NCI-H1417 treated with DMSO at 0.1 percent for 48 hours (cell line): ENCODE measurements at regions not wholly inside any gene's neighbourhood (a gene's known extent, or its start where the extent isn't known, plus 50 kb on each side); places are given as distances from the start of the nearest gene placed in this dataset.
A peak's percentile ranks its signal among the peaks of the same experiment; 100 is the strongest.
"Not testable (repeated sequence)": the region's sequence is repeated elsewhere in the genome, so short reads cannot be mapped to it uniquely, and the experiment has no call there.

Experiments
- DNase-seq: peaks from one replicate; lab custom pipeline; 2025; lab: John Stamatoyannopoulos, UW

GRCh38 chr11:29483831-29484230 is 533.0 kb downstream of the KCNA4 start:
- DNase-seq, result no peak

- DNase-seq, result no peak
Observed at GRCh38 chr11:29482510-29482909, 534.3 kb downstream of the KCNA4 start.

- no peak for DNase-seq
Observed at GRCh38 chr11:29481738-29482137, 535.1 kb downstream of the KCNA4 start.

DNA sequence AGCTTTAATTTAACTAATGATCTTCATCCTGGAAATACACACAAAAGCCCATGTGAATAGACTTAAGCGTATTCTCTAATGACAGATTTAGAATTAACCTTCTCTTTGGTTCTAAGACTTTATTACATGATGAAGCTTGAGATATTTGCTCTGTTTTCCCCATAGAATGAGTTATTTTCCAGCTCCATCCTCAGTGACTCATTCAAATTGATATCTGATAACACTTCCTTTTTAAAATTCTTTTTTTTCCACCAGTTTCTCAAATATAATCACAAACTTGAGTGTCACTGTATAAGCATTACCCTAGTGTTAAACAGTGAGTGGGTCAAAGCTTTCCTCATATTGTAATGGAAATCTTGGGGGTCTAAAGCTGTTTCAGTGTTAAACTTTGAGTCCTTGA is 535.8 kb downstream of the KCNA4 start:
- no peak for DNase-seq

GRCh38 chr11:29458252-29458651 is 558.6 kb downstream of the KCNA4 start:
- DNase-seq, result no peak

- no peak for DNase-seq
Observed at GRCh38 chr11:29452146-29452545, 564.7 kb downstream of the KCNA4 start.

DNA sequence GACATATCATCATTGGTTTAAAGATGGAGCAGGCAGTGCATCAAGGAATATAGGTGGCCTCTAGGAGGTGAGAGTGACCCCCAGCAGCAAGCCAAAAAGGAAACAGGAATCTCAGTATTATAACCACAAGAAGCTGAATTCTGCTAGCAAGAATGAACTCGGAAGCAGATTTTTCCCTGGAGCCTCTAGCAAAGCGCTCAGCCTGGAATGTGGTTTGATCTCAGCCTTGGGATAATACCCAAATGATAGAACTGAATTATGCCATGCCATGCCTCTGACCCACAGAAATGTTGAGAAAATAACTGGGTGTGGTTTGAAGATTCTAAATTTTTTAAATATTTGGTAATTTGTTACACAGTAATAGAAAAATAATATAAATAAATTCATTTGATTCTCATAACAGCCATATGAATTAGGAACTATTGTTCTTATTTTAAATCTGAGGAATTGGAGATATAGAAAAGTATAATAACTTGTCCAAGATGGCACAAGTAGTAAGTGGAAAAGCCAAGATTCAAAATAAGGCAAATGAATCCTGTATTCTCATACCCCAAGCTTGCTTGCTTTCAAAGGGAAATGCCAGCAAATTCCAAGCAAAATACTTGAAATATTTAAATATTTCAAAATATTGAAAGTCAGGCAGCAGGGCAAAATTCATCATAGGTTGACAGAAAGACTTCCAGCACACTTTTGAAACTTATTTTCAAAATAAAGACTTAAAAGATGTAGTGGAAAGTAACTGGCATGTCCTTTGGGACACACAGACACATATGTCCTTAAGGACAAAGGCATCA is 567.4 kb downstream of the KCNA4 start:
- DNase-seq, result no peak

DNA sequence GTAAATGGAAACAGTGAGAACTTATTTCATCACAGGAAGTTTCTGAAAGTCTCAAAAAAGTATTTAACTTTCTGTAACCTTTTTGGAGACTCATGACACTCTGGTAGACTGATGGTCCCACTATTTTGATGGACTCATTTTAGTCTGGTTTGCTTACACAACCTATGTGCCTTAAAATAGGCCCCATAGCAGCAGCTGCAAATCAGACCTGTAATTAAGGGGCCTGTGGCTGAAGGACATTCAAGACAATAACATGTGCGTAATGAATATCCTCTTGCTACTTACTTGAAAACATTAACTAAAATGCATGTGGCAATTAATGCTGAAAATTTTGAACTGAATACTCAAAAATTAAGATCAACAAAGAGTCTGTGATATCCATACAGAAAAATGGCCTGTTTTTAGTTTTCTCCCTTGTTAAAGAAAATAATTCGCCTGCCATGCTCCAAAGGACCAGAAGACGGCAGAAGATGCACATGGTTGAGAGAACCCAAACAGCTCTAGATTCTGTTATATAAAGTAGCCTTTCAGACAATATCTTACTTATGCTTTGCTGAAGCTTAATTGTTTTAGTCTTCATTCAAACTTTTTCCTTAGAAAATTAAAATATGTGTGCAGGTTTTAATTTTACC is 568.5 kb downstream of the KCNA4 start:
- peak; percentile 37 for DNase-seq

DNA sequence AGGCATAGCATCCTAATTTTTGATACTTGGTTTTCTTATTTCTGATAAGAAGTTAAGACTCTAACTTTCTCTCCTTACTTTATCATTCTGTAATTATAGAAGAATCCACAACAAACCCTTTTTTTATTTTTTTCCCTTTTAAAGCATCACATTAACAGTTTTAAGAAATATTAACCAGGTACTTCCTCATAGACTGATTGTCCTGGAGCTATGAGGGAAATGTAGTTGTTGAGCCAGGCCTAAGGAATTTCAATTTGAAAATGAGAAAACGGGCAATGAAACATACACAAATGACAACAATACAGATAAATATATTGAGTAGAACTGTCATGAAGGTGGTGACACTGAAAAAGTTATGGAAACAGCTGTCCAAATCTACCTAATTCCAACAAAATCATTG is 569.0 kb downstream of the KCNA4 start:
- DNase-seq, result no peak

- DNase-seq, result no peak
Observed at GRCh38 chr11:29446132-29446531, 570.7 kb downstream of the KCNA4 start.

GRCh38 chr11:29445191-29445590 is 571.6 kb downstream of the KCNA4 start:
- DNase-seq, result not testable (repeated sequence)

- DNase-seq, result no peak
Observed at GRCh38 chr11:29438815-29439214, 578.0 kb downstream of the KCNA4 start.

DNA sequence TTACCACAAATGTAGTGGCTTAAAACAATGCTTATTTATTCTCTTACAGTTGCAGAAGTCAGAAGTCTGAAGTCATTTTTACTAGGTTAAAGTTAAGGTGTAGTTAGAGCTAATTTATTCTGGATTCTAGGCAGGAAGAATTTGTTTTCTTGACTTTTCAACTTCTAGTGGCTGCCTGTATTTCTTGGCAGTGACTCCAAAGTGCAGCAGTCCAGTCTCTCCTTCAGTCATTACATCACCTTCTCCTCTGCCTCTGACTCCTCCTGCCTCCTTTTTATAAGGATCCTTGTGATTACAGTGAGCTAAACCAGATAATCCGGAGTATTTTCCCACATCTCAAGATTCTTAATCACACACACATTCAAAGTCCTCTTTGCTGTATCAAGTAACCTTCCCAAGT is 581.4 kb downstream of the KCNA4 start:
- no peak for DNase-seq

DNA sequence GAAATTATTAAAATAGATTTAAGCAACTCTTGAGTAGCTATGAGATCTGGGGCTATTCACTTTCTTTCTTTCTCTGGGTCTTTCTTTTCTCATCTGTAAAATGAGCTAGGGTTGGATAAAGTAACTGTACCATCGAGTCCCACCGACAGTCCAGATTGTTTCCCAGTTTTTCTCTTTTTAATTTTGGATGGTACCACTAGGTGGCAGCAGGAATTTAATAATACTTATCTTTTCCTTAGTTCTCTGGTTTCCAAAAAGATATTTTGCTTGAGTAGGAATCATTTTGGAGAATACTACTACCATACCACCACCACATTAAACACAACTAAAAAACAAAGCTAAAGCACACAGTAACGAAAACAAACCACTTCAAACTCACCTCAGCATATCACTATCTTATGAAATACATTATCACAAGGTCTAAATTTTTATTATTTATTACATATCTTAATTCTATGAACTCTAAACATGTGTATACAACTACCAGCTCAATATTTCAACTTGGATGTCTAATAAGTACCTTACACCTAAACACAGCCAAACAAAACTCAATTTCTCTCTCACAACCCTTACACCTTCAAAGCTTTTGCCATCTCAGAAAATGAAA is 584.0 kb downstream of the KCNA4 start:
- DNase-seq, result no peak

- no peak for DNase-seq
Observed at GRCh38 chr11:29405305-29405704, 611.5 kb downstream of the KCNA4 start.

DNA sequence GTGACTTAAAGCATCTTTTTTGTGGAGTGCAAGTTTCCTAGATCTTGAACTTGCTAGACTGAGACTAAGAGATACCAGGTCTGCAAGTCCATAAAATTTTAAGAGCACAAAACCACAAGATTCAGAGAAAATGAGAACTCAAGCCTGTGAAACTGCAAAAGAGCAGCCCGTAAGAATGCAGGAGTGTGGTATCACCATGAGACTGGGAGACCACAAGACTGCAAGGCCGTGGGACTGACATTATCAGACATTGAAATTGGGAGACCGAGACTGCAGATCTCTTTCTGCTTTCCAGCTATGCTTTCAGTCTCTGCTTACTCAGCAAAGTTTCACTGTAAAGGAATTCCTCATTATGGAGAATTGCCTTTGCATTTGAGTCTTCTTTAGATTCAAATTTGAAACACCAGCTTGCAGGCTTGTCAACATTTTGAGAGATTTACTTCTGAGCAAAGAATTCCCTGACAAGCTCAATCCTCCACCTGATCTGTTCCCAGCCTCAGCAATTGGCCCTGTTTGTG is 621.2 kb downstream of the KCNA4 start:
- DNase-seq, result no peak

DNA sequence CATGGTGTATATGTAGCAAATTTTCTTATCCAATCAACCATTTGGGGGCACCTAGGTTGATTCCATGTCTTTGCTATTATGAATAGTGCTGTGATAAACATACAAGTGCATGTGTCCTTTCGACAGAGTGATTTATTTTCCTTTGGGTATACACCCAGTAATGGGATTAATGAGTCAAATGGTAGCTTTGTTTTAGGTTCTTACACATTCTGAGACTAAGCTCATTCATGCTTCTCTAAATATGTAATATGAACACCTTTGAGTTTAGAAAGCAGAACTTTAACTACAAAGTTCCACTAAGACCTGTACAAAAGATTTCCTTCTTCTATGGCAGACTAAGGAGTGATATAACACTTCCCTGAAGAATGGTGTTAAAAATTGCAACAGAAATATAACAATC is 627.0 kb downstream of the KCNA4 start:
- no peak for DNase-seq

DNA sequence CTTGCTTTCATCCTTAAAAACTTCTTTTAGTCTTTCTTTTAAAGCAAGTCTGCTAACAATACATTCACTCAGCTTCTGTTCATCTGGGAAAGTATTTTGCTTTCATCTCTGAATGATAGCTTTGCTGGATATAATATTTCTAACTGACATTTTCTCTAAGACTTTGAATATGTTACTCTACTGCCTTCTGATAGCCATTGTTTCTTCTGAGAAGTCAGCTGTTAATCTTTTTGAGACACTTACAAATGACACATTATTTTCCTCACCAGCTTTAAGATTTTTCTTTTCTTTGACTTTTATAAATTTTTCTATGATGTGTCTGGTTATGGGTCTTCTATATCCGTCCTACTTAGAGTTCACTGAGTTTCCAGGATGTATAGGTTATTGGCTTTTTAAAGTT is 643.1 kb downstream of the KCNA4 start:
- DNase-seq, result no peak

DNA sequence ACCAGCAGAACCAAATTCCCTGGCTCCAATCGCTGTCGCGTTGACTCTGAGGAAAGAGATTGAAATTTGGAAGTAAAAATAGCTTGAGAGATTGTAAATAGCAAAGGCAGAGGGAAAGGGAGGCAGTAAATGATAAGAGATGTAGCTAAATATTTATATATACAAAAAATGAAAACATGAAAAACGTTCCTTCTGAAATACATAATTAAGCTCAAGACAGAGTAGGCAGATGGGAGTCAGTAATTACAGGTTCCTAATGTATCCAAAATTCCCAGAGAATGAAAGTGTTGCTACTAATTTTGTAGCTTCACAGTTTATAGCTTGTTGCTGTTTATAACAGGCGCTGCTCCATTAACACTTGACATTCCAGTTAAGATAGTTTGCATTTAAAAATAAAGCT is 648.7 kb downstream of the KCNA4 start:
- no peak for DNase-seq

GRCh38 chr11:29364006-29364405 is 652.8 kb downstream of the KCNA4 start:
- no peak for DNase-seq

- no peak for DNase-seq
Observed at GRCh38 chr11:29361369-29361768, 655.5 kb downstream of the KCNA4 start.

GRCh38 chr11:29353833-29354232 is 663.0 kb downstream of the KCNA4 start:
- DNase-seq, result no peak

DNA sequence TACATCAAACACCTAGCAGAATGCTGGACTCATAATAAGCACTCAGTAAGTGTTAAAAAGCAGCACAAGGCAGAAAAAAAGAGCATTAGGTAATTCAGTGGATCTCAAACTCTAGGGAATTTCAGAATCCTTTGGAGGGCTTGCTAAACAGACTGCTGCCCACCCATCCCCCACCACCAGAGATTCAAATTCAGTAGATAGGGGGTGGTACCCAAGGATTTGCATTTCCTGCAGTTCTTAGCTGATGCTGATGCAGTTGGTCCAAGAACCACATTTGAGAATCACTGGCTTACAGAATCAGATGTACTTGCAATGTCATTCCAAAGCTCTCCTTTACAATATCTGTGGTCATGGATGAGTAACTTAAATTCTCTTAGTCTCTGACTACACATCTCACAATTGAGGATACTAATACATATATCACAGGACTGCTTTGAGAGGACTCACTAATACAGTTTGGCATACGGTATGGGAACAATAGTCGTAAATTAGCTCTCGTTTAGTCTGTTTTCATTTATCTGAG is 664.5 kb downstream of the KCNA4 start:
- no peak for DNase-seq
